ENCODE measurements at regions not wholly inside any gene's neighbourhood (a gene's known extent, or its start where the extent isn't known, plus 50 kb on each side); places are given as distances from the start of the nearest gene placed in this dataset.
"Not testable (repeated sequence)": the region's sequence is repeated elsewhere in the genome, so short reads cannot be mapped to it uniquely, and the experiment has no call there.

GRCh38 chr16:85519050-85519440, 94.1 kb upstream of the GSE1 start:
- TF ChIP-seq CTCF (IDR thresholded peaks at IDR 0.05; ENCODE audit: insufficient read depth, low read depth, low read length); EZH2 (IDR thresholded peaks at IDR 0.05; ENCODE audit: insufficient read depth, low read length): not testable (repeated sequence)
